Prostate gland (tissue), 2 donors: ENCODE measurements at regions not wholly inside any gene's neighbourhood (a gene's known extent, or its start where the extent isn't known, plus 50 kb on each side); places are given as distances from the start of the nearest gene placed in this dataset.

Experiments
- POLR2A ChIP-seq: fragments of 450-650 bp; IDR thresholded peaks from one replicate; pipeline ENCODE4 v1.6.1; 2016; ENCODE audit warnings: antibody characterized with exemption, mild to moderate bottlenecking
- POLR2AphosphoS5 ChIP-seq: sonication (generic); formaldehyde crosslinking; IDR thresholded peaks from one replicate; pipeline ENCODE4 v1.6.1; 2017; ENCODE audit warnings: antibody characterized with exemption
- TF ChIP-seq, protein P1 (sequence below), 4 experiments: fragments of 200-600 bp in 2 of 4; fragments of 450-650 bp in 2 of 4; sonication (generic) in 2 of 4; IDR thresholded peaks; 1 replicate in 3 of 4; 2 replicates in 1 of 4; pipeline ENCODE4 v1.5.1; 2016 to 2019; ENCODE audit warnings: antibody characterized with exemption in 4 of 4, mild to moderate bottlenecking in 2 of 4, moderate library complexity in 2 of 4

DNA sequence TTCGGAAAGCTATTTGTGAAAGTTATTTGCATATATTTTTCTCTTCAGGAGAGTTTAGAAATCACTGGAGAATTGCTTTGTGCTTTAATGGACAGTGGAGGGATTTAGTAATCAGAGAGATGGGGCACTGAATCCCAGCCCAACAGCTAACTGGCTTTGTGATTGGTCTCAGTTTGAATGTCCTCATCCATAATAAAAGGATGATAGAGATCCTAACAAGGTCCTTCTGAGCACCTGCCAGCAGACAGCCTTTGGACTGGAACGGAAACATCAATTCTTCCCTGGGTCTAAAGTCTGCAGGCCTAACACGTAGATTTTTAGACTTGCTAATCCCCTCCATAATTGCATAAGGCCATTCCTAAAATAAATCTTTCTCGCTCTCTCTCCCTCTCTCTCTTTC lies 112.0 kb upstream of the ADAMTS5 start:
- TF ChIP-seq, protein P1, sequence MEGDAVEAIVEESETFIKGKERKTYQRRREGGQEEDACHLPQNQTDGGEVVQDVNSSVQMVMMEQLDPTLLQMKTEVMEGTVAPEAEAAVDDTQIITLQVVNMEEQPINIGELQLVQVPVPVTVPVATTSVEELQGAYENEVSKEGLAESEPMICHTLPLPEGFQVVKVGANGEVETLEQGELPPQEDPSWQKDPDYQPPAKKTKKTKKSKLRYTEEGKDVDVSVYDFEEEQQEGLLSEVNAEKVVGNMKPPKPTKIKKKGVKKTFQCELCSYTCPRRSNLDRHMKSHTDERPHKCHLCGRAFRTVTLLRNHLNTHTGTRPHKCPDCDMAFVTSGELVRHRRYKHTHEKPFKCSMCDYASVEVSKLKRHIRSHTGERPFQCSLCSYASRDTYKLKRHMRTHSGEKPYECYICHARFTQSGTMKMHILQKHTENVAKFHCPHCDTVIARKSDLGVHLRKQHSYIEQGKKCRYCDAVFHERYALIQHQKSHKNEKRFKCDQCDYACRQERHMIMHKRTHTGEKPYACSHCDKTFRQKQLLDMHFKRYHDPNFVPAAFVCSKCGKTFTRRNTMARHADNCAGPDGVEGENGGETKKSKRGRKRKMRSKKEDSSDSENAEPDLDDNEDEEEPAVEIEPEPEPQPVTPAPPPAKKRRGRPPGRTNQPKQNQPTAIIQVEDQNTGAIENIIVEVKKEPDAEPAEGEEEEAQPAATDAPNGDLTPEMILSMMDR (IDR thresholded peaks at IDR 0.05): no peak
- no peak for TF ChIP-seq POLR2AphosphoS5
- TF ChIP-seq POLR2A: no peak
